SJCRH30 (cell line): ENCODE measurements at regions not wholly inside any gene's neighbourhood (a gene's known extent, or its start where the extent isn't known, plus 50 kb on each side); places are given as distances from the start of the nearest gene placed in this dataset.
"Not testable (repeated sequence)": the region's sequence is repeated elsewhere in the genome, so short reads cannot be mapped to it uniquely, and the experiment has no call there.

Source experiments
- DNase-seq, 2 experiments: peaks; one replicate each; pipeline ENCODE4 v3.0.0-alpha.2; 2015 to 2020
- H3K27ac ChIP-seq: fragments of 250-450 bp; sonication (Bioruptor Pico); 2 replicates; pipeline ENCODE4 v1.5.1; 2020; ENCODE audit warnings: mild to moderate bottlenecking, moderate library complexity
- H3K27me3 ChIP-seq: fragments of 250-450 bp; sonication (Bioruptor Pico); 2 replicates; pipeline ENCODE4 v1.5.1; 2020; ENCODE audit warnings: mild to moderate bottlenecking, moderate library complexity
- H3K36me3 ChIP-seq: fragments of 250-450 bp; sonication (Bioruptor Pico); 2 replicates; pipeline ENCODE4 v1.5.1; 2020; ENCODE audit warnings: mild to moderate bottlenecking, moderate library complexity
- H3K4me1 ChIP-seq: fragments of 250-450 bp; sonication (Bioruptor Pico); 2 replicates; pipeline ENCODE4 v1.5.1; 2020; ENCODE audit warnings: mild to moderate bottlenecking, moderate library complexity
- H3K4me3 ChIP-seq: fragments of 250-450 bp; sonication (Bioruptor Pico); 2 replicates; pipeline ENCODE4 v1.5.1; 2020; ENCODE audit warnings: mild to moderate bottlenecking, moderate library complexity
- H3K9me3 ChIP-seq: fragments of 250-450 bp; sonication (Bioruptor Pico); replicated peaks from 2 replicates; pipeline ENCODE4 v1.5.1; 2020; ENCODE audit warnings: mild to moderate bottlenecking, moderate library complexity

- Histone ChIP-seq H3K36me3 (no peaks in the 10 kb centered on the region), H3K9me3 (no peaks in the 10 kb centered on the region), H3K27me3 (no peaks in the 10 kb centered on the region), H3K27ac (no peak overlapping the region), H3K4me1 (no peaks in the 10 kb centered on the region), H3K4me3 (no peak overlapping the region)
- DNase-seq, result no peak
Observed at GRCh38 chr9:90478821-90479220, 163.8 kb downstream of the DIRAS2 start.

- Histone ChIP-seq H3K27me3 (peaks cover 3% of the 10 kb centered on the region; the same call in 1 of the 2 replicates), H3K9me3 (no peaks in the 10 kb centered on the region), H3K4me3 (no peak overlapping the region), H3K4me1 (no peaks in the 10 kb centered on the region), H3K27ac (no peak overlapping the region), H3K36me3 (no peaks in the 10 kb centered on the region)
- no peak for DNase-seq
Observed at GRCh38 chr9:90485028-90485427, 157.6 kb downstream of the DIRAS2 start.

GRCh38 chr9:90489066-90489465 is 153.6 kb downstream of the DIRAS2 start:
- Histone ChIP-seq H3K27me3 (peaks cover 7% of the 10 kb centered on the region; the same call in 1 of the 2 replicates), H3K4me3 (no peak overlapping the region), H3K4me1 (no peaks in the 10 kb centered on the region), H3K36me3 (no peaks in the 10 kb centered on the region), H3K27ac (no peak overlapping the region), H3K9me3 (no peaks in the 10 kb centered on the region)
- DNase-seq, result no peak

- H3K27me3 ChIP-seq, result no peaks in the 10 kb centered on the region
- no peaks in the 10 kb centered on the region for H3K4me1 ChIP-seq
- no peaks in the 10 kb centered on the region for H3K9me3 ChIP-seq
- H3K27ac ChIP-seq, result no peak overlapping the region
- no peak overlapping the region for H3K4me3 ChIP-seq
- no peak for DNase-seq
- no peaks in the 10 kb centered on the region for H3K36me3 ChIP-seq
Observed at GRCh38 chr9:90499761-90500160, 142.9 kb downstream of the DIRAS2 start.

GRCh38 chr9:90502134-90502533 is 140.5 kb downstream of the DIRAS2 start:
- Histone ChIP-seq H3K9me3 (no peaks in the 10 kb centered on the region), H3K27ac (no peak overlapping the region), H3K4me1 (no peaks in the 10 kb centered on the region), H3K4me3 (no peak overlapping the region), H3K27me3 (no peaks in the 10 kb centered on the region), H3K36me3 (no peaks in the 10 kb centered on the region)
- no peak for DNase-seq

- DNase-seq, result no peak
- H3K27me3 ChIP-seq, result no peaks in the 10 kb centered on the region
- no peaks in the 10 kb centered on the region for H3K4me1 ChIP-seq
- no peak overlapping the region for H3K27ac ChIP-seq
- no peaks in the 10 kb centered on the region for H3K36me3 ChIP-seq
- no peaks in the 10 kb centered on the region for H3K9me3 ChIP-seq
- H3K4me3 ChIP-seq, result no peak overlapping the region
Observed at GRCh38 chr9:90504486-90504885, 138.1 kb downstream of the DIRAS2 start.

- H3K27ac ChIP-seq, result no peak overlapping the region
- H3K4me1 ChIP-seq, result no peaks in the 10 kb centered on the region
- H3K4me3 ChIP-seq, result no peak overlapping the region
- DNase-seq, result no peak
- H3K9me3 ChIP-seq, result no peaks in the 10 kb centered on the region
- no peaks in the 10 kb centered on the region for H3K27me3 ChIP-seq
- H3K36me3 ChIP-seq, result no peaks in the 10 kb centered on the region; the same call in 1 of the 2 replicates
Observed at GRCh38 chr9:90505695-90506094, 136.9 kb downstream of the DIRAS2 start.

- not testable (repeated sequence) for H3K27me3 ChIP-seq, H3K27ac ChIP-seq, H3K9me3 ChIP-seq, H3K36me3 ChIP-seq, H3K4me3 ChIP-seq, DNase-seq, H3K4me1 ChIP-seq
Observed at GRCh38 chr9:90506402-90506801, 136.2 kb downstream of the DIRAS2 start.

GRCh38 chr9:90507621-90508020 is 135.0 kb downstream of the DIRAS2 start:
- no peak for DNase-seq
- Histone ChIP-seq H3K9me3 (no peaks in the 10 kb centered on the region), H3K27me3 (no peaks in the 10 kb centered on the region), H3K36me3 (no peaks in the 10 kb centered on the region; the same call in 1 of the 2 replicates), H3K27ac (no peak overlapping the region), H3K4me3 (no peak overlapping the region), H3K4me1 (no peaks in the 10 kb centered on the region)

GRCh38 chr9:90508940-90509339 is 133.7 kb downstream of the DIRAS2 start:
- no peak overlapping the region for H3K4me3 ChIP-seq
- H3K9me3 ChIP-seq, result no peaks in the 10 kb centered on the region
- H3K36me3 ChIP-seq, result no peaks in the 10 kb centered on the region; the same call in 1 of the 2 replicates
- no peak for DNase-seq
- no peaks in the 10 kb centered on the region for H3K4me1 ChIP-seq
- no peak overlapping the region for H3K27ac ChIP-seq
- H3K27me3 ChIP-seq, result no peaks in the 10 kb centered on the region

GRCh38 chr9:90511711-90512110 is 130.9 kb downstream of the DIRAS2 start:
- DNase-seq, result no peak
- no peaks in the 10 kb centered on the region for H3K27me3 ChIP-seq
- H3K4me1 ChIP-seq, result no peaks in the 10 kb centered on the region
- H3K36me3 ChIP-seq, result no peaks in the 10 kb centered on the region; the same call in 1 of the 2 replicates
- H3K9me3 ChIP-seq, result no peaks in the 10 kb centered on the region
- no peak overlapping the region for H3K4me3 ChIP-seq
- no peak overlapping the region for H3K27ac ChIP-seq

GRCh38 chr9:90514877-90515276 is 127.7 kb downstream of the DIRAS2 start:
- H3K9me3 ChIP-seq, result no peaks in the 10 kb centered on the region
- H3K4me3 ChIP-seq, result no peak overlapping the region

GRCh38 chr9:90515510-90515909 is 127.1 kb downstream of the DIRAS2 start:
- Histone ChIP-seq H3K27me3 (no peaks in the 10 kb centered on the region), H3K4me1 (peaks cover 10% of the 10 kb centered on the region; the same call in 1 of the 2 replicates), H3K9me3 (0 out of 2 replicates have a peak, but pooled peaks cover 2% of the 10 kb centered on the region), H3K27ac (no peak overlapping the region), H3K4me3 (no peak overlapping the region), H3K36me3 (no peaks in the 10 kb centered on the region)
- DNase-seq, result no peak

More at GRCh38 chr9:90514877-90515276, 127.7 kb downstream of the DIRAS2 start:
- H3K4me1 ChIP-seq, result peaks cover 10% of the 10 kb centered on the region; the same call in 1 of the 2 replicates
- H3K27me3 ChIP-seq, result no peaks in the 10 kb centered on the region
- H3K27ac ChIP-seq, result no peak overlapping the region
- H3K36me3 ChIP-seq, result no peaks in the 10 kb centered on the region; the same call in 1 of the 2 replicates
- DNase-seq, result no peak

GRCh38 chr9:90517103-90517502 is 125.5 kb downstream of the DIRAS2 start:
- Histone ChIP-seq H3K9me3 (0 out of 2 replicates have a peak, but pooled peaks cover 2% of the 10 kb centered on the region), H3K4me3 (no peak overlapping the region), H3K4me1 (peaks cover 19% of the 10 kb centered on the region), H3K27ac (no peak overlapping the region), H3K27me3 (no peaks in the 10 kb centered on the region), H3K36me3 (no peaks in the 10 kb centered on the region)
- no peak for DNase-seq

- Histone ChIP-seq H3K4me3 (no peak overlapping the region), H3K27me3 (no peaks in the 10 kb centered on the region), H3K36me3 (no peaks in the 10 kb centered on the region), H3K9me3 (0 out of 2 replicates have a peak, but pooled peaks cover 2% of the 10 kb centered on the region), H3K27ac (no peak overlapping the region; the same call in 1 of the 2 replicates), H3K4me1 (peaks cover 21% of the 10 kb centered on the region)
- peak in 1 of 2 experiments; percentile 9 for DNase-seq
Observed at GRCh38 chr9:90521811-90522570, 120.6 kb downstream of the DIRAS2 start.

- peaks cover 15% of the 10 kb centered on the region for H3K4me1 ChIP-seq
- H3K9me3 ChIP-seq, result 0 out of 2 replicates have a peak, but pooled peaks cover 2% of the 10 kb centered on the region
- H3K4me3 ChIP-seq, result no peak overlapping the region
- no peaks in the 10 kb centered on the region for H3K36me3 ChIP-seq
- H3K27ac ChIP-seq, result no peak overlapping the region
- no peak for DNase-seq
- no peaks in the 10 kb centered on the region for H3K27me3 ChIP-seq
Observed at GRCh38 chr9:90523958-90524357, 118.7 kb downstream of the DIRAS2 start.
